ENCODE measurements at regions not wholly inside any gene's neighbourhood (a gene's known extent, or its start where the extent isn't known, plus 50 kb on each side); places are given as distances from the start of the nearest gene placed in this dataset.

DNA sequence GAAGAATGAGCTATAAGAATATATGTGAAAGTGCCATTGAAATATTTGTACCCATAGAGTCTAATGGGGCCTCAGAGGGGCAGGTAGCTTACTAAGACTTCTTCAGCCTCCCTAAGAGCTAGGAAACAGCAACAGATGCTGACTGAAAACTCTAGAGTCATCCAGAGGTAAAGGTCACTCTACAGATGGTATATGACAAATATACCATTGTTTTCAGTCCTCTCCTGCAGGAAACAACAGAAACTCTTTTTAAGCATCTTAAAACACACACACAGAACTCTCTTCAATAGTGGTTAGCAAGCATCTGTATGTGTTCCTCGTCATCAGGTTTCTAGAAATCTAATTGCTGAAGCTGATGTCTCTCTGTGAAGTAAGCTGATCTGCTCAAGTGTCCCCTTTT is 313.8 kb upstream of the GATB start:
- Mint-ChIP-seq H3K27me3 (ENCODE audit: low read depth) (peaks cover 4% of the 10 kb centered on the region), H3K4me1 (peaks cover 21 to 27% of the 10 kb centered on the region in 2 experiments), H3K27ac (no peak overlapping the region), H3K4me3 (no peak overlapping the region), H3K36me3 (ENCODE audit: insufficient read depth in 1 of 3, low read depth in 3 of 3) (no peaks in the 10 kb centered on the region; a peak in 1 of 7 replicates), H3K9me3 (no peaks in the 10 kb centered on the region)
- no CpG with 5 or more reads among the region's 1 CpG for WGBS (ENCODE audit: extremely low coverage, insufficient read length, low lambda C conversion rate)
- no peak overlapping the region for H2BK120ac ChIP-seq (ENCODE audit: low read depth, low read length, poor library complexity, severe bottlenecking)
- H3K18ac ChIP-seq (ENCODE audit: insufficient read length, low read depth, low read length), result no peak overlapping the region
- H3K79me2 ChIP-seq (ENCODE audit: insufficient read depth, low read length), result no peaks in the 10 kb centered on the region
- H4K5ac ChIP-seq (ENCODE audit: insufficient read length, low read depth, low read length), result no peak overlapping the region
- H3K79me1 ChIP-seq (ENCODE audit: insufficient read depth, low read depth, low read length, poor library complexity, severe bottlenecking), result no peaks in the 10 kb centered on the region
- H4K91ac ChIP-seq (ENCODE audit: insufficient read length, low read depth, low read length), result no peak overlapping the region
- no peak overlapping the region for H3K56ac ChIP-seq (ENCODE audit: insufficient read length, low read depth, low read length)
- no peak overlapping the region for H2AK5ac ChIP-seq (ENCODE audit: insufficient read length, low read length)
- H3K27ac ChIP-seq (ENCODE audit: insufficient read length, low read depth, low read length), result no peak overlapping the region
- no peaks in the 10 kb centered on the region for H3K23me2 ChIP-seq (ENCODE audit: insufficient read length, low read depth, low read length, poor library complexity, severe bottlenecking)
- no peaks in the 10 kb centered on the region for H3K27me3 ChIP-seq (ENCODE audit: insufficient read depth, low read length)
- no peak overlapping the region for H3K14ac ChIP-seq (ENCODE audit: insufficient read depth, low read length)
- no peak overlapping the region for H3K4ac ChIP-seq (ENCODE audit: low read depth, low read length)
- H2AFZ ChIP-seq (ENCODE audit: low read length), result no peak overlapping the region
- no peak overlapping the region for H4K8ac ChIP-seq (replicated peaks; ENCODE audit: insufficient read length, low read depth, low read length)
- no peak overlapping the region for H2BK12ac ChIP-seq (ENCODE audit: insufficient read length, low read depth, low read length)
- no peak overlapping the region for H3K9ac ChIP-seq (ENCODE audit: extremely low read depth, insufficient read length, low read length)
- no peak overlapping the region for H3K23ac ChIP-seq (ENCODE audit: insufficient read length, low read depth, low read length)
- TF ChIP-seq CTCF (conservative IDR thresholded peaks at IDR 0.05), result no peak
- H3T11ph ChIP-seq (ENCODE audit: low read length), result no peak overlapping the region
- DNase-seq, result no peak
- no peaks in the 10 kb centered on the region; the same call in 1 of the 2 replicates for H3K4me1 ChIP-seq (ENCODE audit: insufficient read depth, low read length)
- H2BK15ac ChIP-seq (ENCODE audit: low read depth, low read length), result no peak overlapping the region
- no peak overlapping the region for H3K4me2 ChIP-seq (ENCODE audit: insufficient read depth, insufficient read length, low read length)
- H2BK5ac ChIP-seq (ENCODE audit: insufficient read length, low read length), result no peak overlapping the region
- H3K9me3 ChIP-seq (ENCODE audit: control insufficient read depth, low read depth, low read length), result no peaks in the 10 kb centered on the region
- H4K20me1 ChIP-seq (ENCODE audit: control insufficient read depth, insufficient read depth, insufficient read length), result no peaks in the 10 kb centered on the region
- H2BK20ac ChIP-seq (ENCODE audit: low read depth, low read length, poor library complexity, severe bottlenecking), result no peak overlapping the region
